DND-41 (cell line): ENCODE measurements at regions not wholly inside any gene's neighbourhood (a gene's known extent, or its start where the extent isn't known, plus 50 kb on each side); places are given as distances from the start of the nearest gene placed in this dataset.

Source experiments
- ATAC-seq: fragments of 200-7000 bp; cut with Tn5 transposase; 3 replicates; pipeline ENCODE4 v1.9.1; 2021; ENCODE audit warnings: low read depth; ENCODE audit not compliant: insufficient read depth
- DNase-seq: peaks from one replicate; pipeline ENCODE4 v3.0.0-alpha.2; 2020
- H2AFZ ChIP-seq: 2 replicates; pipeline ENCODE4 v1.6.0; 2012; ENCODE audit warnings: low read depth, low read length
- H3K27ac ChIP-seq: 2 replicates; pipeline ENCODE4 v1.5.1; 2012; ENCODE audit warnings: low read length, inconsistent platforms
- H3K27me3 ChIP-seq: fragments of 200-600 bp; sonication (generic); 2 replicates; pipeline ENCODE4 v1.6.0; 2012; ENCODE audit warnings: low read length, mild to moderate bottlenecking, inconsistent platforms; ENCODE audit not compliant: insufficient read depth, poor library complexity
- H3K36me3 ChIP-seq: 2 replicates; pipeline ENCODE4 v1.5.1; 2012; ENCODE audit warnings: low read length, inconsistent platforms; ENCODE audit not compliant: insufficient read depth
- H3K4me1 ChIP-seq: 2 replicates; pipeline ENCODE4 v1.5.1; 2012; ENCODE audit warnings: mild to moderate bottlenecking, low read length; ENCODE audit not compliant: insufficient read depth
- H3K4me2 ChIP-seq: 2 replicates; pipeline ENCODE4 v1.6.0; 2012; ENCODE audit warnings: mild to moderate bottlenecking, moderate library complexity, low read length, inconsistent platforms; ENCODE audit not compliant: insufficient read depth
- H3K4me3 ChIP-seq, 2 experiments: fragments of 200-600 bp in 1 of 2; shearing (Covaris generic) in 1 of 2; 2 replicates each; pipeline ENCODE4 v1.5.1; 2012 to 2016; ENCODE audit warnings: inconsistent platforms in 2 of 2, low read length in 2 of 2, mild to moderate bottlenecking in 2 of 2, low read depth in 1 of 2, moderate library complexity in 1 of 2
- H3K79me2 ChIP-seq: 2 replicates; pipeline ENCODE4 v1.6.0; 2012; ENCODE audit warnings: low read length, inconsistent platforms; ENCODE audit not compliant: insufficient read depth
- H3K9ac ChIP-seq: 2 replicates; pipeline ENCODE4 v1.6.0; 2012; ENCODE audit warnings: low read depth, mild to moderate bottlenecking, inconsistent platforms, low read length, moderate library complexity
- H3K9me3 ChIP-seq: 2 replicates; pipeline ENCODE4 v1.5.1; 2012; ENCODE audit warnings: low read length, moderate library complexity, mild to moderate bottlenecking, inconsistent platforms; ENCODE audit not compliant: insufficient read depth, severe bottlenecking
- H4K20me1 ChIP-seq: 2 replicates; pipeline ENCODE4 v1.6.0; 2012; ENCODE audit warnings: low read length; ENCODE audit not compliant: insufficient read depth
- CTCF ChIP-seq: IDR thresholded peaks from 2 replicates; pipeline ENCODE4 v1.5.1; 2012; ENCODE audit warnings: borderline replicate concordance, low read length, moderate library complexity, mild to moderate bottlenecking; ENCODE audit not compliant: poor library complexity, severe bottlenecking; ENCODE audit errors: extremely low read depth
- EZH2 ChIP-seq: IDR thresholded peaks from 3 replicates; pipeline ENCODE4 v1.6.1; 2012; ENCODE audit warnings: borderline replicate concordance, low read depth, mild to moderate bottlenecking, moderate library complexity, low read length, inconsistent platforms; ENCODE audit not compliant: severe bottlenecking

GRCh38 chr1:87786229-87786628 is 457.5 kb downstream of the LMO4 start:
- Histone ChIP-seq H3K9ac (no peak overlapping the region), H3K27me3 (no peaks in the 10 kb centered on the region), H3K79me2 (no peaks in the 10 kb centered on the region), H2AFZ (no peak overlapping the region), H4K20me1 (no peaks in the 10 kb centered on the region), H3K27ac (no peak overlapping the region), H3K4me1 (no peaks in the 10 kb centered on the region), H3K9me3 (no peaks in the 10 kb centered on the region), H3K4me2 (no peak overlapping the region), H3K4me3 (no peak overlapping the region), H3K36me3 (no peaks in the 10 kb centered on the region)
- DNase-seq, result no peak
- TF ChIP-seq EZH2 (no peak), CTCF (no peak)
- ATAC-seq, result no peak

GRCh38 chr1:87786861-87787545 is 458.3 kb downstream of the LMO4 start:
- H3K4me1 ChIP-seq, result no peaks in the 10 kb centered on the region
- H3K36me3 ChIP-seq, result no peaks in the 10 kb centered on the region
- H3K27me3 ChIP-seq, result no peaks in the 10 kb centered on the region
- no peaks in the 10 kb centered on the region for H4K20me1 ChIP-seq
- no peak overlapping the region for H3K4me2 ChIP-seq
- TF ChIP-seq EZH2, result no peak
- TF ChIP-seq CTCF, result no peak
- no peak for DNase-seq
- H3K4me3 ChIP-seq, result no peak overlapping the region
- H3K9me3 ChIP-seq, result no peaks in the 10 kb centered on the region
- ATAC-seq, result no peak
- no peaks in the 10 kb centered on the region for H3K79me2 ChIP-seq
- H2AFZ ChIP-seq, result no peak overlapping the region
- no peak overlapping the region for H3K9ac ChIP-seq
- H3K27ac ChIP-seq, result no peak overlapping the region

DNA sequence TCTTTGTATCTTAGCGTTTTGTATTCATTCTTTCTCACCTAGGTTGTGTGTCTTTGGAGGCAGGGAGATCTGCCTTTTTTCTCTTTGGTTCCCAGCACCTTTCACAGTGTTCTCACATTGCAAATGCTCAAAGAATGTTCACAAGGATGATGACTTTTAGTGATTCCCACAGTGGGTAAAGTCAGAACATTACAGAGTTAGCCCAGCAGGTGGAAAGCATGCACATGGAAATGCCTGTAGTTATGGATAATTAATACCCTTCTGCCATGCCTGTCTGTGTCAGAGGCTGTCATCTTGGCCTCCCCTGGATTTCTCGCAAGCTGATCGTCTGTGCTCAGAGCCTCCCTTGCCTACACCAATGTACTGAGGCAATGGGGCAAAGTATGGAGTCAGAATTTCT is 458.9 kb downstream of the LMO4 start:
- H3K4me3 ChIP-seq, result no peak overlapping the region
- no peaks in the 10 kb centered on the region for H3K9me3 ChIP-seq
- H3K27ac ChIP-seq, result no peak overlapping the region
- H3K79me2 ChIP-seq, result no peaks in the 10 kb centered on the region
- TF ChIP-seq EZH2, result no peak
- DNase-seq, result no peak
- no peak overlapping the region for H3K9ac ChIP-seq
- H3K36me3 ChIP-seq, result no peaks in the 10 kb centered on the region
- H4K20me1 ChIP-seq, result no peaks in the 10 kb centered on the region
- ATAC-seq, result no peak
- H2AFZ ChIP-seq, result no peak overlapping the region
- H3K4me1 ChIP-seq, result no peaks in the 10 kb centered on the region
- no peaks in the 10 kb centered on the region for H3K27me3 ChIP-seq
- no peak overlapping the region for H3K4me2 ChIP-seq

GRCh38 chr1:87790756-87791155 is 462.1 kb downstream of the LMO4 start:
- Histone ChIP-seq H3K36me3 (no peaks in the 10 kb centered on the region), H3K9me3 (no peaks in the 10 kb centered on the region), H3K79me2 (no peaks in the 10 kb centered on the region), H3K4me2 (no peak overlapping the region), H3K27ac (no peak overlapping the region), H3K27me3 (no peaks in the 10 kb centered on the region), H3K4me1 (no peaks in the 10 kb centered on the region), H4K20me1 (no peaks in the 10 kb centered on the region), H3K9ac (no peak overlapping the region), H3K4me3 (no peak overlapping the region), H2AFZ (no peak overlapping the region)
- no peak for TF ChIP-seq CTCF
- TF ChIP-seq EZH2, result no peak
- DNase-seq (no peak), ATAC-seq (no peak)
